ENCODE measurements at regions not wholly inside any gene's neighbourhood (a gene's known extent, or its start where the extent isn't known, plus 50 kb on each side); places are given as distances from the start of the nearest gene placed in this dataset.

DNA sequence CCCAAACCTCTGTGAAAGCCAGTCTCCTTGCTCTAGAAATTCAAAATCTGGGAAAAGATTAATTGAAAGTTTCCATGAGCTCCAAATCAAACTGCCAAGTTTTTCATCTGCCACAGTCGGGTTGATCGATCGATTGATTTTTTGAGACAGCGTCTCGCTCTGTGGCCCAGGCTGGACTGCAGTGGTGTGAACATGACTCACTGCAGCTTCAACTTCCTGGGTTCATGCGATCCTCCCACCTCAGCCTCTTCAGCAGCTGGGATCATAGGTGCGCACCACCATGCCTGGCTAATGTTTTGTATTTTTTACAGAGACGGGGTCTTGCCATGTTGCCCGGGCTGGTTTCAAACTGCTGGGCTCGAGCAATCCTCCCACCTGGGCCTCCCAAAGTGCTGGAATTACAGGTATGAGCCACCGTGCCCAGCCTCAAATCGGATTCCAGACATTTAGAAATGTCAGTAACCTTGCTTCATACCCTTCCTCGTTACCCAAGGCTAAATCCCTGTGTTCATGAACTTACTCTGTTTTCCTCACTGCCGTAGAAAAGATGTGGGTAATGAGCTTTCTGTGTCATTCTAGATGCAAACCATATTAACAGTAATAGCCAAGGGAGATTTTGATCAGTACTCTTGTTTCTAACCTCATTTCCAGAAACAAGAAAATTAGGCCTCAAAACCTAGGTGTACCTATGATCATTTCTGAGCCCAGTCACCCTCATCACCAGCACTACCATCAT is 105.9 kb upstream of the AKAP13 start:
- no peaks in the 10 kb centered on the region for H3K36me3 ChIP-seq
- no peak for TF ChIP-seq POLR2A (IDR thresholded peaks at IDR 0.05)
- TF ChIP-seq, protein P1, sequence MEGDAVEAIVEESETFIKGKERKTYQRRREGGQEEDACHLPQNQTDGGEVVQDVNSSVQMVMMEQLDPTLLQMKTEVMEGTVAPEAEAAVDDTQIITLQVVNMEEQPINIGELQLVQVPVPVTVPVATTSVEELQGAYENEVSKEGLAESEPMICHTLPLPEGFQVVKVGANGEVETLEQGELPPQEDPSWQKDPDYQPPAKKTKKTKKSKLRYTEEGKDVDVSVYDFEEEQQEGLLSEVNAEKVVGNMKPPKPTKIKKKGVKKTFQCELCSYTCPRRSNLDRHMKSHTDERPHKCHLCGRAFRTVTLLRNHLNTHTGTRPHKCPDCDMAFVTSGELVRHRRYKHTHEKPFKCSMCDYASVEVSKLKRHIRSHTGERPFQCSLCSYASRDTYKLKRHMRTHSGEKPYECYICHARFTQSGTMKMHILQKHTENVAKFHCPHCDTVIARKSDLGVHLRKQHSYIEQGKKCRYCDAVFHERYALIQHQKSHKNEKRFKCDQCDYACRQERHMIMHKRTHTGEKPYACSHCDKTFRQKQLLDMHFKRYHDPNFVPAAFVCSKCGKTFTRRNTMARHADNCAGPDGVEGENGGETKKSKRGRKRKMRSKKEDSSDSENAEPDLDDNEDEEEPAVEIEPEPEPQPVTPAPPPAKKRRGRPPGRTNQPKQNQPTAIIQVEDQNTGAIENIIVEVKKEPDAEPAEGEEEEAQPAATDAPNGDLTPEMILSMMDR (IDR thresholded peaks at IDR 0.05): no peak
- no peak for TF ChIP-seq EP300 (IDR thresholded peaks at IDR 0.05)
- H3K27ac ChIP-seq: no peak overlapping the region
- H3K4me1 ChIP-seq (ENCODE audit: insufficient read depth): no peaks in the 10 kb centered on the region
- H3K4me3 ChIP-seq: no peak overlapping the region
- intact Hi-C loops (cut with DNase I): no loop called here
- no peaks in the 10 kb centered on the region for H3K9me3 ChIP-seq
- WGBS, 3 donors: 87 to 92% (median 90%) methylated on average over 14 of the region's 14 CpGs
- no peak for DNase-seq
- no peaks in the 10 kb centered on the region for H3K27me3 ChIP-seq

- TF ChIP-seq EP300 (IDR thresholded peaks at IDR 0.05) (no peak), POLR2A (IDR thresholded peaks at IDR 0.05) (no peak)
- TF ChIP-seq, protein P1 (IDR thresholded peaks at IDR 0.05): no peak
- Histone ChIP-seq H3K4me3 (no peak overlapping the region), H3K9me3 (no peaks in the 10 kb centered on the region), H3K27ac (no peak overlapping the region), H3K27me3 (no peaks in the 10 kb centered on the region), H3K4me1 (ENCODE audit: insufficient read depth) (no peaks in the 10 kb centered on the region), H3K36me3 (no peaks in the 10 kb centered on the region)
- no peak for DNase-seq
- 76 to 78% (median 76%) methylated on average over 4 of the region's 4 CpGs for WGBS, 3 donors
- intact Hi-C loops (cut with DNase I): no loop called here
These were observed 103.9 kb upstream of the AKAP13 start for GRCh38 chr15:85276508-85276907.

GRCh38 chr15:85276921-85277320 is 103.5 kb upstream of the AKAP13 start:
- no peak for DNase-seq
- Histone ChIP-seq H3K4me3 (no peak overlapping the region), H3K36me3 (no peaks in the 10 kb centered on the region), H3K9me3 (no peaks in the 10 kb centered on the region), H3K27ac (no peak overlapping the region), H3K4me1 (ENCODE audit: insufficient read depth) (no peaks in the 10 kb centered on the region), H3K27me3 (no peaks in the 10 kb centered on the region)
- intact Hi-C loops (cut with DNase I): no loop called here
- TF ChIP-seq POLR2A (IDR thresholded peaks at IDR 0.05) (no peak), EP300 (IDR thresholded peaks at IDR 0.05) (no peak)
- TF ChIP-seq, protein P1 (IDR thresholded peaks at IDR 0.05): no peak
- 93 to 96% (median 96%) methylated on average over 8 of the region's 8 CpGs for WGBS, 3 donors

DNA sequence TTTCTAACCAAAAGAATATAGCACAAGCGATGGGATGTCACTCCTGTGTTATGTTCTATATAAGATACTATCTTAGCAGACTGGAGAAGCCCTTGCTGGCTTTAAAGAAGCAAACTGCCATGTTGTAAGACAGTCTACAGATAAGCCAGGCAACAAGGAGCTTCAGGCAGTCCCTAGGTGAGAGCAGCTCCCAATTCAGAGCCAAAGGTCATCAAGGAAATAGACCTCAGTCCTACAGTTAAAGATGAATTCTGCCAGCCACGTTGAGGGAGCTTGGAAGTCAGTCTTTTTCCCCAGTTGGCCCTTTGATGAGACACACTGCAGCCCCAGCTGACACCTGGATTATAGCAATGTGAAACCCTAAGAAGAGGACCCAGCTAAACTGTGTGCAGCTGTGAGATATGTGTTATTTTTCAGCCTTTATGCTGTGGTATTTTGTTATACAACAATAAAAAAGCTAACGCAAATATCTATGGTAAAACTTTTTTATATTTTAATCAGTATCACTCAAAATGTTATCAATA is 102.5 kb upstream of the AKAP13 start:
- H3K27ac ChIP-seq: no peak overlapping the region
- H3K9me3 ChIP-seq: no peaks in the 10 kb centered on the region
- intact Hi-C loops (cut with DNase I): no loop called here
- no peaks in the 10 kb centered on the region for H3K27me3 ChIP-seq
- H3K4me1 ChIP-seq (ENCODE audit: insufficient read depth): no peaks in the 10 kb centered on the region
- H3K4me3 ChIP-seq: no peak overlapping the region
- 79 to 87% (median 84%) methylated on average over 3 of the region's 3 CpGs for WGBS, 3 donors
- H3K36me3 ChIP-seq: no peaks in the 10 kb centered on the region
- no peak for DNase-seq
- TF ChIP-seq, protein P1 (IDR thresholded peaks at IDR 0.05): no peak
- TF ChIP-seq EP300 (IDR thresholded peaks at IDR 0.05) (no peak), POLR2A (IDR thresholded peaks at IDR 0.05) (no peak)
